HL-60 (cell line): ENCODE measurements at regions not wholly inside any gene's neighbourhood (a gene's known extent, or its start where the extent isn't known, plus 50 kb on each side); places are given as distances from the start of the nearest gene placed in this dataset.

Source experiments
- DNase-seq, 2 experiments: peaks; one replicate each; pipeline ENCODE4 v3.0.0-alpha.2; 2010 to 2020; ENCODE audit warnings: low read depth in 1 of 2, low spot score in 1 of 2
- H3K27ac ChIP-seq: fragments of 250-450 bp; sonication (Bioruptor Pico); replicated peaks from 2 replicates; pipeline ENCODE4 v1.5.1; 2020; ENCODE audit warnings: mild to moderate bottlenecking, moderate library complexity
- H3K27me3 ChIP-seq: fragments of 250-450 bp; sonication (Bioruptor Pico); 2 replicates; pipeline ENCODE4 v1.5.1; 2021; ENCODE audit warnings: mild to moderate bottlenecking, moderate library complexity; ENCODE audit not compliant: insufficient read depth, poor library complexity, severe bottlenecking
- H3K4me3 ChIP-seq: replicated peaks from 2 replicates; pipeline ENCODE4 v1.5.1; 2011; ENCODE audit warnings: mild to moderate bottlenecking, control low read depth, low read length; ENCODE audit not compliant: insufficient read depth
- GABPA ChIP-seq: IDR thresholded peaks from 2 replicates; pipeline ENCODE4 v1.6.1; 2012; ENCODE audit warnings: low read depth
- POLR2AphosphoS5 ChIP-seq: IDR thresholded peaks from 2 replicates; pipeline ENCODE4 v1.6.1; 2012; ENCODE audit warnings: low read depth
- REST ChIP-seq: IDR thresholded peaks from 2 replicates; pipeline ENCODE4 v1.6.1; 2012; ENCODE audit warnings: low read depth; ENCODE audit not compliant: insufficient replicate concordance
- SPI1 ChIP-seq: IDR thresholded peaks from 2 replicates; pipeline ENCODE4 v1.6.1; 2012; ENCODE audit warnings: low read depth, mild to moderate bottlenecking, borderline replicate concordance
- TF ChIP-seq, protein P1 (sequence below): IDR thresholded peaks from one replicate; pipeline ENCODE4 v1.5.1; 2011; ENCODE audit warnings: low read length, control low read depth, inconsistent platforms; ENCODE audit not compliant: insufficient read depth

DNA sequence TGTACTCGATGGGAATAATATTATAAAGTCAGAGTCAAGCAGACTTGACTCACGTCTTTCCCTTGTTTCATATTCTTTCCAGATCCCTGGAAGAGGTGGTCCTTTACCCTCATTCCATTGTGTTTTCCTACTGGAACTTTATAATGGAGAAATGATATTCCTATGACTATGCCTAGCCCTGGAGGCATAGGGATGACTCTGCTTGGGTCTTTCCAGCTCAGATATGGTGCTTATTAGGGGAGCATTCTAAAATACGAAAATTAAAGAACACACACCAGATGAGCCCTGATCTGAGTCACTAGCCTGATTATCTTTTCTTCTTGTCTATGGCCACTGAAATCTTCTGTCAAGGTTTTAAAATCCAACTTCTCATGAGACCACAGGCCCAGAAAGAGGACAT, 231.4 kb downstream of the ANKRD50 start:
- no peaks in the 10 kb centered on the region for H3K27me3 ChIP-seq
- TF ChIP-seq, protein P1, sequence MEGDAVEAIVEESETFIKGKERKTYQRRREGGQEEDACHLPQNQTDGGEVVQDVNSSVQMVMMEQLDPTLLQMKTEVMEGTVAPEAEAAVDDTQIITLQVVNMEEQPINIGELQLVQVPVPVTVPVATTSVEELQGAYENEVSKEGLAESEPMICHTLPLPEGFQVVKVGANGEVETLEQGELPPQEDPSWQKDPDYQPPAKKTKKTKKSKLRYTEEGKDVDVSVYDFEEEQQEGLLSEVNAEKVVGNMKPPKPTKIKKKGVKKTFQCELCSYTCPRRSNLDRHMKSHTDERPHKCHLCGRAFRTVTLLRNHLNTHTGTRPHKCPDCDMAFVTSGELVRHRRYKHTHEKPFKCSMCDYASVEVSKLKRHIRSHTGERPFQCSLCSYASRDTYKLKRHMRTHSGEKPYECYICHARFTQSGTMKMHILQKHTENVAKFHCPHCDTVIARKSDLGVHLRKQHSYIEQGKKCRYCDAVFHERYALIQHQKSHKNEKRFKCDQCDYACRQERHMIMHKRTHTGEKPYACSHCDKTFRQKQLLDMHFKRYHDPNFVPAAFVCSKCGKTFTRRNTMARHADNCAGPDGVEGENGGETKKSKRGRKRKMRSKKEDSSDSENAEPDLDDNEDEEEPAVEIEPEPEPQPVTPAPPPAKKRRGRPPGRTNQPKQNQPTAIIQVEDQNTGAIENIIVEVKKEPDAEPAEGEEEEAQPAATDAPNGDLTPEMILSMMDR = no peak
- no peak for TF ChIP-seq SPI1
- no peak for TF ChIP-seq REST
- no peak for TF ChIP-seq GABPA
- no peak for TF ChIP-seq POLR2AphosphoS5
- no peak overlapping the region for H3K27ac ChIP-seq
- DNase-seq = no peak
- no peak overlapping the region for H3K4me3 ChIP-seq

DNA sequence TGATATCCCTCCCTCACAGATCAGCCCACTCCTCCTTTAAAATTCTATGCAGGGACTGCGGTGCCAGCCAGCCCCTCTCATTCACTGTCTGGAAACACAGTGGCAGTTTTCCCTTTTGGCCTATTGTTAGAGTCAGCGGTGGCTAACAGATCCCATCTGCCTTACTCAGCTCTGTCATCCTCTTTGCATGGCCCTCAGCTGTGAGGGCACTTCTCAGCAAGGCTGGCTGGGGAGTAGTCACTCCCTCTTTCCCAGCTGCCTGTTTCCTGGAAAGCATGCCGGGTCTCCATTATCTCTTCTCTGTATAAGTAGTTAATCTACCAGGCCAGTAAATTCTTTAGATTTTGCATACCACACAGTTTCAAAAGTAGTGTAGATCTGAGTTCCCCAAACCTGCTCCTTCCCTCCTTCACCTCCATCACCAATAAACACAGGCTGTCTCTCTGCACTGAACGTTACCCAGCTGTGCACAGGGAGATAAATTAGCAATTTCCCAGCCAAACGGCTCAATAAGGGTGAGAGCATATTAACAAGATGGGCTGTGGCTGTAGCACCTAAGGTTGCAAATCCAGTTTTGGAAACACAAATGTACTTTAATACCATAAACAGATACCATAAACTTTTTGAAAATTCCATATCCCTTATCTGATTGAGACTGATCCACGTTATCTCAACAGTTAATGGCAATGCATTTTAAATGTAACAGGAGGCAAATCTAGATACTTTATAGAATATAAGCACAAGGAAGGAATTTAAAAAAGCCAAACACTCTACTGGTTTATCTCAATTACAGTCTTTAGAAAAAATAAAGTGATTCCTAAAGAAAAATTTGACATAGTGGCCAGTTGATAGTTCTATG, 229.3 kb downstream of the ANKRD50 start:
- Histone ChIP-seq H3K27ac (no peak overlapping the region), H3K27me3 (no peaks in the 10 kb centered on the region), H3K4me3 (no peak overlapping the region)
- TF ChIP-seq POLR2AphosphoS5 (no peak), SPI1 (no peak), REST (no peak), GABPA (no peak)
- TF ChIP-seq, protein P1 = no peak
- DNase-seq = no peak

- Histone ChIP-seq H3K4me3 (no peak overlapping the region), H3K27ac (no peak overlapping the region), H3K27me3 (no peaks in the 10 kb centered on the region)
- no peak for DNase-seq
- TF ChIP-seq SPI1 (no peak), REST (no peak), POLR2AphosphoS5 (no peak), GABPA (no peak)
- TF ChIP-seq, protein P1 = no peak
These were observed 228.5 kb downstream of the ANKRD50 start for GRCh38 chr4:124484008-124484407.
